Activated CD4-positive, alpha-beta T cell treated with anti-CD3 and anti-CD28 coated beads for 1 hour (primary cell): ENCODE measurements at regions not wholly inside any gene's neighbourhood (a gene's known extent, or its start where the extent isn't known, plus 50 kb on each side); places are given as distances from the start of the nearest gene placed in this dataset.

ENCODE experiments used
- DNase-seq: peaks from one replicate; pipeline ENCODE4 v3.0.0-alpha.2; 2020

- DNase-seq: no peak
Observed at GRCh38 chr6:110537208-110538123, 61.1 kb upstream of the SLC22A16 start.

- DNase-seq: no peak
Observed at GRCh38 chr6:110534731-110535492, 58.5 kb upstream of the SLC22A16 start.

GRCh38 chr6:110532431-110532830, 56.0 kb upstream of the SLC22A16 start:
- DNase-seq: no peak

- DNase-seq: no peak
Observed at GRCh38 chr6:110530671-110531070, 54.3 kb upstream of the SLC22A16 start.

GRCh38 chr6:110529907-110530306, 53.5 kb upstream of the SLC22A16 start:
- DNase-seq: no peak

GRCh38 chr6:110529355-110529754, 52.9 kb upstream of the SLC22A16 start:
- no peak for DNase-seq

GRCh38 chr6:110528930-110529325, 52.5 kb upstream of the SLC22A16 start:
- no peak for DNase-seq

- peak; percentile 13 for DNase-seq
Observed at GRCh38 chr6:110528101-110528929, 51.9 kb upstream of the SLC22A16 start.

GRCh38 chr6:110527516-110527915, 51.1 kb upstream of the SLC22A16 start:
- no peak for DNase-seq

GRCh38 chr6:110526726-110527125, 50.3 kb upstream of the SLC22A16 start:
- no peak for DNase-seq
